Neuronal stem cell (in vitro differentiated cells): ENCODE measurements at regions not wholly inside any gene's neighbourhood (a gene's known extent, or its start where the extent isn't known, plus 50 kb on each side); places are given as distances from the start of the nearest gene placed in this dataset.
"Not testable (repeated sequence)": the region's sequence is repeated elsewhere in the genome, so short reads cannot be mapped to it uniquely, and the experiment has no call there.

Experiments
- DNase-seq: peaks from one replicate; pipeline ENCODE4 v3.0.0-alpha.2; 2013; ENCODE audit warnings: low spot score
- H2AFZ ChIP-seq: one replicate; pipeline ENCODE4 v1.6.1; 2013; ENCODE audit warnings: mild to moderate bottlenecking, low read length, inconsistent platforms
- H2AK5ac ChIP-seq: 2 replicates; pipeline ENCODE4 v1.6.1; 2013; ENCODE audit warnings: low read depth, mild to moderate bottlenecking, inconsistent platforms, low read length, moderate library complexity, mixed read lengths
- H2BK120ac ChIP-seq: 2 replicates; pipeline ENCODE4 v1.6.1; 2013; ENCODE audit warnings: low read depth, mild to moderate bottlenecking, inconsistent platforms, low read length, moderate library complexity, mixed read lengths
- H2BK12ac ChIP-seq: one replicate; pipeline ENCODE4 v1.6.1; 2013; ENCODE audit warnings: low read length, inconsistent platforms
- H2BK15ac ChIP-seq: 2 replicates; pipeline ENCODE4 v1.6.1; 2013; ENCODE audit warnings: mild to moderate bottlenecking, low read length, inconsistent platforms, mixed read lengths
- H2BK5ac ChIP-seq: one replicate; pipeline ENCODE4 v1.6.1; 2013; ENCODE audit warnings: inconsistent platforms, mild to moderate bottlenecking, low read length, moderate library complexity
- H3K14ac ChIP-seq: one replicate; pipeline ENCODE4 v1.6.1; 2013; ENCODE audit warnings: low read length, inconsistent platforms
- H3K18ac ChIP-seq: 2 replicates; pipeline ENCODE4 v1.6.1; 2013; ENCODE audit warnings: low read length, inconsistent platforms
- H3K23ac ChIP-seq: 2 replicates; pipeline ENCODE4 v1.6.1; 2013; ENCODE audit warnings: low read depth, mild to moderate bottlenecking, mixed read lengths, low read length, inconsistent platforms; ENCODE audit not compliant: poor library complexity
- H3K27ac ChIP-seq: replicated peaks from 3 replicates; pipeline ENCODE4 v1.5.1; 2013; ENCODE audit warnings: low read length, inconsistent platforms
- H3K27me3 ChIP-seq, 3 experiments: 2 replicates each; pipeline ENCODE4 v1.6.1; 2013; ENCODE audit warnings: low read length in 3 of 3, mild to moderate bottlenecking in 2 of 3, inconsistent platforms in 1 of 3, low read depth in 1 of 3, mixed read lengths in 1 of 3, moderate library complexity in 1 of 3; ENCODE audit not compliant: control insufficient read depth in 3 of 3, insufficient read depth in 3 of 3
- H3K36me3 ChIP-seq, 2 donors: replicated peaks in 1 of 2; 2 replicates each; pipeline ENCODE4 v1.6.1; 2013; ENCODE audit warnings: low read length in 2 of 2; ENCODE audit not compliant: control insufficient read depth in 2 of 2, insufficient read depth in 2 of 2
- H3K4ac ChIP-seq: 2 replicates; pipeline ENCODE4 v1.6.1; 2013; ENCODE audit warnings: inconsistent platforms, mild to moderate bottlenecking, low read length, moderate library complexity
- H3K4me1 ChIP-seq, 2 donors: 1 replicate in 1 of 2; 2 replicates in 1 of 2; pipeline ENCODE4 v1.6.1; 2013; ENCODE audit warnings: low read length in 2 of 2, low read depth in 1 of 2; ENCODE audit not compliant: control insufficient read depth in 2 of 2, insufficient read depth in 1 of 2
- H3K4me2 ChIP-seq: one replicate; pipeline ENCODE4 v1.6.1; 2013; ENCODE audit warnings: mild to moderate bottlenecking, low read length, inconsistent platforms; ENCODE audit not compliant: insufficient read depth, poor library complexity, severe bottlenecking
- H3K4me3 ChIP-seq, 2 donors: 2 replicates each; pipeline ENCODE4 v1.5.1; 2013; ENCODE audit warnings: low read length in 2 of 2, mild to moderate bottlenecking in 2 of 2, inconsistent platforms in 1 of 2, moderate library complexity in 1 of 2
- H3K79me1 ChIP-seq: one replicate; pipeline ENCODE4 v1.6.1; 2013; ENCODE audit warnings: low read depth, mild to moderate bottlenecking, inconsistent platforms, low read length, moderate library complexity
- H3K9ac ChIP-seq: one replicate; pipeline ENCODE4 v1.6.1; 2013; ENCODE audit warnings: mild to moderate bottlenecking, low read depth, low read length, inconsistent platforms; ENCODE audit not compliant: poor library complexity
- H3K9me3 ChIP-seq, 2 donors: replicated peaks in 1 of 2; 2 replicates each; pipeline versions ENCODE3 to v1.6.1; 2013; ENCODE audit warnings: low read length in 2 of 2, mild to moderate bottlenecking in 2 of 2, inconsistent platforms in 1 of 2, low read depth in 1 of 2, mixed read lengths in 1 of 2, moderate library complexity in 1 of 2; ENCODE audit not compliant: control insufficient read depth in 2 of 2, insufficient read depth in 1 of 2
- H4K8ac ChIP-seq: one replicate; pipeline ENCODE4 v1.6.1; 2013; ENCODE audit warnings: low read depth, mild to moderate bottlenecking, inconsistent platforms, low read length, moderate library complexity
- H4K91ac ChIP-seq: one replicate; pipeline ENCODE4 v1.6.1; 2013; ENCODE audit warnings: low read length, low read depth, mild to moderate bottlenecking, inconsistent platforms; ENCODE audit not compliant: poor library complexity
- WGBS, 2 donors: extraction: QIAGEN DNeasy Blood & Tissue Kit; methylation state at CpG; one replicate each; pipeline ENCODE4 v1.1.7; 2013; ENCODE audit warnings: missing lambda C conversion rate in 2 of 2, mixed read lengths in 1 of 2; ENCODE audit not compliant: insufficient read length in 2 of 2, insufficient replicate concordance in 1 of 2; ENCODE audit errors: extremely low coverage in 2 of 2; 5-methylcytosine and 5-hydroxymethylcytosine counted together

- no peak for DNase-seq
- Histone ChIP-seq H2BK15ac (no peak overlapping the region), H2BK5ac (no peak overlapping the region), H3K4me3 (no peak overlapping the region), H2AFZ (no peak overlapping the region), H3K9me3 (no peaks in the 10 kb centered on the region), H4K91ac (no peak overlapping the region), H3K36me3 (no peaks in the 10 kb centered on the region), H4K8ac (no peak overlapping the region), H3K18ac (no peak overlapping the region), H2BK120ac (no peak overlapping the region), H3K23ac (no peak overlapping the region), H3K14ac (no peak overlapping the region), H3K9ac (no peak overlapping the region), H3K4ac (no peak overlapping the region), H3K79me1 (no peaks in the 10 kb centered on the region), H3K27ac (no peak overlapping the region), H3K4me2 (no peak overlapping the region), H2AK5ac (no peak overlapping the region), H3K4me1 (no peaks in the 10 kb centered on the region), H3K27me3 (no peaks in the 10 kb centered on the region), H2BK12ac (no peak overlapping the region)
Measured at GRCh38 chr4:43607400-43607799, 714.9 kb downstream of the GRXCR1 start.

DNA sequence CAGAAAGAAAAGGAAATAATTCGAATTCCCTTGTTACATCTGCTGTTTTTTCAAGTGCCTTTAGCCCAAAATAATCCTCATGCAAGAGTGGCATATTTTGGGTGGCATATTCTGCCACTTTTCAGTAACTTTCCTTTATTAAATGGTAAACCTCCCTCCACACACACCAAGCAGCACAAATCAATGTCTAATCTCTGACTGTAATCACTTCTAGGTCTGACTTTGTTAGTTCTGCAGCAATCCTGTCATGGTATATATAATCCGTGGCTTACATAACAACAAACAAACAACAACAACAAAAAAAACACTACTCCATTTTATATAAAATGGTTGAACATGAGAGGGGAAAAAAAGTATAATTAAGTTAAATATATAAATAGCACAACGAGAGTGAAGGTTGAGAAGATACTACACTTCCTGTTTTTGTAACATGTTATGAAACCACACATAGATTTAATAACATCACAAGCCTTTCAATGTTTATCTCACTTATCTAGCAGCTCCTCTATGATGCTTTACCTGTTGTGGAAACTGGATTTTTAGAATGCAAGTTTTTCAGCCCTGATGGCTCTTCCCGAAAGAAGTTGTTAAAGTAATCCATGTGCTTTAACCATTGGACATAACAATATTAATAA lies 715.4 kb downstream of the GRXCR1 start:
- H3K4me2 ChIP-seq: no peak overlapping the region
- no peak overlapping the region for H2BK15ac ChIP-seq
- no peak overlapping the region for H2AK5ac ChIP-seq
- no peaks in the 10 kb centered on the region for H3K36me3 ChIP-seq
- H3K27me3 ChIP-seq: no peaks in the 10 kb centered on the region
- no peak overlapping the region for H2BK120ac ChIP-seq
- no peaks in the 10 kb centered on the region for H3K4me1 ChIP-seq
- H3K14ac ChIP-seq: no peak overlapping the region
- H3K9ac ChIP-seq: no peak overlapping the region
- H3K27ac ChIP-seq: no peak overlapping the region
- no peaks in the 10 kb centered on the region for H3K79me1 ChIP-seq
- H4K91ac ChIP-seq: no peak overlapping the region
- no peak overlapping the region for H4K8ac ChIP-seq
- H2BK12ac ChIP-seq: no peak overlapping the region
- no peak overlapping the region for H3K4me3 ChIP-seq
- H3K4ac ChIP-seq: no peak overlapping the region
- no CpG with 5 or more reads among the region's 4 CpGs for WGBS, 2 donors
- no peaks in the 10 kb centered on the region for H3K9me3 ChIP-seq
- no peak overlapping the region for H3K23ac ChIP-seq
- no peak overlapping the region for H3K18ac ChIP-seq
- no peak overlapping the region for H2BK5ac ChIP-seq
- no peak overlapping the region for H2AFZ ChIP-seq
- DNase-seq: no peak

GRCh38 chr4:43619219-43619618 lies 726.7 kb downstream of the GRXCR1 start:
- no peak overlapping the region for H2BK15ac ChIP-seq
- H2AK5ac ChIP-seq: no peak overlapping the region
- H3K18ac ChIP-seq: no peak overlapping the region

DNA sequence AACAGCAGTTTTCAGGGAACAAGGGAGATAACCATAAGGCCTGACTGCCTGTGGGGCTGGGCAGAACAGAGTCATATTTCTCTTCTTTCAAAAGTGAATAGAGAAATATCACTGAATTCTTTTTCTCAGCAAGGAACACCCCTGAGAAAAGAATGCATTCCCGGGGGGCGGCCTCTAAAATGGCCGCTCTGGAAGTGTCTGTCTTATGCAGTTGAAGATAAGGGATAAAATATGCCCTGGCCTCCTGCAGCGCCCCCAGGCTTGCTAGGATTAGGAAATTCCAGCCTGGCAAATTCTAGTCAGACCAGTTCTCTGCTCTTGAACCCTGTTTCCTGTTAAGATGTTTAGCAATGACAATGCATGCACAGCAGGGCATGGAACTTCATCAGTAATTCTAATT lies 745.4 kb downstream of the GRXCR1 start:
- H3K18ac ChIP-seq, H2BK15ac ChIP-seq, H3K4me1 ChIP-seq, H2BK5ac ChIP-seq, H3K9me3 ChIP-seq, H3K9ac ChIP-seq, H4K8ac ChIP-seq, H3K23ac ChIP-seq, H2AFZ ChIP-seq, H3K79me1 ChIP-seq, DNase-seq, H3K4me2 ChIP-seq, H3K14ac ChIP-seq, H2AK5ac ChIP-seq, H3K27me3 ChIP-seq, H3K4ac ChIP-seq, H4K91ac ChIP-seq, H3K36me3 ChIP-seq, H3K27ac ChIP-seq, H3K4me3 ChIP-seq, H2BK12ac ChIP-seq, H2BK120ac ChIP-seq: not testable (repeated sequence)
- no CpG with 5 or more reads among the region's 4 CpGs for WGBS, 2 donors

More at GRCh38 chr4:43619219-43619618, 726.7 kb downstream of the GRXCR1 start:
- H3K4me2 ChIP-seq: no peak overlapping the region
- no peak overlapping the region for H3K27ac ChIP-seq
- no peak overlapping the region for H3K23ac ChIP-seq
- no peak overlapping the region for H4K91ac ChIP-seq
- no peaks in the 10 kb centered on the region for H3K36me3 ChIP-seq
- no peak overlapping the region for H3K4ac ChIP-seq
- H3K4me3 ChIP-seq: no peak overlapping the region
- H3K79me1 ChIP-seq: no peaks in the 10 kb centered on the region
- DNase-seq: no peak
- no peak overlapping the region for H4K8ac ChIP-seq
- no peak overlapping the region for H3K14ac ChIP-seq
- H2BK12ac ChIP-seq: no peak overlapping the region
- no peak overlapping the region for H2BK5ac ChIP-seq
- peaks cover 0 to 2% of the 10 kb centered on the region in 2 donors for H3K9me3 ChIP-seq
- no peak overlapping the region for H2BK120ac ChIP-seq
- H2AFZ ChIP-seq: no peak overlapping the region
- no peaks in the 10 kb centered on the region for H3K27me3 ChIP-seq
- H3K9ac ChIP-seq: no peak overlapping the region
- no peaks in the 10 kb centered on the region for H3K4me1 ChIP-seq
